ENCODE measurements at regions not wholly inside any gene's neighbourhood (a gene's known extent, or its start where the extent isn't known, plus 50 kb on each side); places are given as distances from the start of the nearest gene placed in this dataset.
A peak's percentile ranks its signal among the peaks of the same experiment; 100 is the strongest.

- TF ChIP-seq CEBPB (IDR thresholded peaks at IDR 0.05) (no peak), NFIC (IDR thresholded peaks at IDR 0.05) (no peak), RAD21 (IDR thresholded peaks at IDR 0.05; ENCODE audit: low read depth) (no peak), EP300 (IDR thresholded peaks at IDR 0.05; ENCODE audit: borderline replicate concordance) (no peak)
These were observed 156.5 kb downstream of the TFAP2A start for GRCh38 chr6:10258341-10258740.

GRCh38 chr6:10256113-10256690 is 158.7 kb downstream of the TFAP2A start:
- TF ChIP-seq CEBPB (IDR thresholded peaks at IDR 0.05) (no peak), RAD21 (IDR thresholded peaks at IDR 0.05; ENCODE audit: low read depth) (peak; percentile 33)

- TF ChIP-seq CREB1 (IDR thresholded peaks at IDR 0.05; ENCODE audit: low read depth) (no peak), CEBPB (IDR thresholded peaks at IDR 0.05) (no peak)
- TF ChIP-seq, protein P1, sequence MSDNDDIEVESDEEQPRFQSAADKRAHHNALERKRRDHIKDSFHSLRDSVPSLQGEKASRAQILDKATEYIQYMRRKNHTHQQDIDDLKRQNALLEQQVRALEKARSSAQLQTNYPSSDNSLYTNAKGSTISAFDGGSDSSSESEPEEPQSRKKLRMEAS (IDR thresholded peaks at IDR 0.05) = no peak
- TF ChIP-seq, protein P2, sequence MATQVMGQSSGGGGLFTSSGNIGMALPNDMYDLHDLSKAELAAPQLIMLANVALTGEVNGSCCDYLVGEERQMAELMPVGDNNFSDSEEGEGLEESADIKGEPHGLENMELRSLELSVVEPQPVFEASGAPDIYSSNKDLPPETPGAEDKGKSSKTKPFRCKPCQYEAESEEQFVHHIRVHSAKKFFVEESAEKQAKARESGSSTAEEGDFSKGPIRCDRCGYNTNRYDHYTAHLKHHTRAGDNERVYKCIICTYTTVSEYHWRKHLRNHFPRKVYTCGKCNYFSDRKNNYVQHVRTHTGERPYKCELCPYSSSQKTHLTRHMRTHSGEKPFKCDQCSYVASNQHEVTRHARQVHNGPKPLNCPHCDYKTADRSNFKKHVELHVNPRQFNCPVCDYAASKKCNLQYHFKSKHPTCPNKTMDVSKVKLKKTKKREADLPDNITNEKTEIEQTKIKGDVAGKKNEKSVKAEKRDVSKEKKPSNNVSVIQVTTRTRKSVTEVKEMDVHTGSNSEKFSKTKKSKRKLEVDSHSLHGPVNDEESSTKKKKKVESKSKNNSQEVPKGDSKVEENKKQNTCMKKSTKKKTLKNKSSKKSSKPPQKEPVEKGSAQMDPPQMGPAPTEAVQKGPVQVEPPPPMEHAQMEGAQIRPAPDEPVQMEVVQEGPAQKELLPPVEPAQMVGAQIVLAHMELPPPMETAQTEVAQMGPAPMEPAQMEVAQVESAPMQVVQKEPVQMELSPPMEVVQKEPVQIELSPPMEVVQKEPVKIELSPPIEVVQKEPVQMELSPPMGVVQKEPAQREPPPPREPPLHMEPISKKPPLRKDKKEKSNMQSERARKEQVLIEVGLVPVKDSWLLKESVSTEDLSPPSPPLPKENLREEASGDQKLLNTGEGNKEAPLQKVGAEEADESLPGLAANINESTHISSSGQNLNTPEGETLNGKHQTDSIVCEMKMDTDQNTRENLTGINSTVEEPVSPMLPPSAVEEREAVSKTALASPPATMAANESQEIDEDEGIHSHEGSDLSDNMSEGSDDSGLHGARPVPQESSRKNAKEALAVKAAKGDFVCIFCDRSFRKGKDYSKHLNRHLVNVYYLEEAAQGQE (IDR thresholded peaks at IDR 0.05; ENCODE audit: low read depth) = no peak
These were observed 164.1 kb downstream of the TFAP2A start for GRCh38 chr6:10250655-10251220.

GRCh38 chr6:10248378-10248843 is 166.5 kb downstream of the TFAP2A start:
- TF ChIP-seq, protein P1 (IDR thresholded peaks at IDR 0.05) = no peak
- TF ChIP-seq TAF1 (IDR thresholded peaks at IDR 0.05; ENCODE audit: low read depth) (no peak), RAD21 (IDR thresholded peaks at IDR 0.05; ENCODE audit: low read depth) (no peak), TCF12 (IDR thresholded peaks at IDR 0.05; ENCODE audit: low read depth) (no peak), ZBTB7A (IDR thresholded peaks at IDR 0.05; ENCODE audit: low read depth) (no peak), NFIC (IDR thresholded peaks at IDR 0.05) (no peak), EGR1 (IDR thresholded peaks at IDR 0.05) (no peak), CREB1 (IDR thresholded peaks at IDR 0.05; ENCODE audit: low read depth) (no peak), YY1 (IDR thresholded peaks at IDR 0.05; ENCODE audit: low read depth) (no peak), CEBPB (IDR thresholded peaks at IDR 0.05) (no peak), EP300 (IDR thresholded peaks at IDR 0.05; ENCODE audit: borderline replicate concordance) (no peak), TEAD4 (IDR thresholded peaks at IDR 0.05) (no peak), FOXM1 (IDR thresholded peaks at IDR 0.05; ENCODE audit: borderline replicate concordance, low read depth) (no peak), USF1 (IDR thresholded peaks at IDR 0.05) (no peak)
- TF ChIP-seq, protein P2 (IDR thresholded peaks at IDR 0.05; ENCODE audit: low read depth) = no peak

DNA sequence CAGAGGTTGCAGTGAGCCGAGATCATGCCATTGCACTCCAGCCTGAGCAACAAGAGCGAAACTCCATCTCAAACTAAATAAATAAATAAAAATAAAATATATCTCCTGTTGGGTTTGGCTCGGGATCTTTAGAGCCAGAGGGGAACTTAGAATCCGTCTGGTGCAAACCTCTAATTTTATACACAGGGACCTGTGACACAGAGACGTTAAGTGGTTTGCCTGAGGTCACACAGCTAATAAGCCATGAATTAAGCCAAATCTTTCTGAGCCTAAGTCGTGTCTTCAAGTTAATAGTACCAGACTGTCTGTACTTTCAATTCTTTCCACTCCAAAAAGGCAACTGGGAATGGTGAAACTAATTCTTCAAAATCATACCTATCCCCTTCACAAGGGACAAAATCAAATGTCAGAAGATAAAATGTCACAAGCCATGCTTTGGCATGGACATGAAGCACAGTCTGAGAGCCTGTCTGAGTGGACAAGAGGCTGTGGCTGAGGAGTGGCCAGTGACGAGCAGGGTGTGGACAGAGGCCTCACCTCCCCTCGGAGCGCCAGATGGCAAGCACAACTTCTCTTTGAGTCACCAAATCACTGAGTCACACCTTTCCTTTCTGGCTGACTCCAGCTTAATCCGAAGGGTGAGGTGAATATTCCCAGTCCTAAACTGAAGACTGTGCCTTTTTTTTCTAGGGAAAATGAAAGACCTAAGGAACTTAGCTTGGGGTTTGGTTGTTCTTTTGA is 177.4 kb downstream of the TFAP2A start:
- TF ChIP-seq NFIC (IDR thresholded peaks at IDR 0.05) (no peak), FOXM1 (IDR thresholded peaks at IDR 0.05; ENCODE audit: borderline replicate concordance, low read depth) (no peak), ZBTB7A (IDR thresholded peaks at IDR 0.05; ENCODE audit: low read depth) (no peak), RAD21 (IDR thresholded peaks at IDR 0.05; ENCODE audit: low read depth) (no peak), USF1 (IDR thresholded peaks at IDR 0.05) (no peak)

GRCh38 chr6:10235344-10235743 is 179.5 kb downstream of the TFAP2A start:
- TF ChIP-seq RAD21 (IDR thresholded peaks at IDR 0.05; ENCODE audit: low read depth) (no peak), FOXM1 (IDR thresholded peaks at IDR 0.05; ENCODE audit: borderline replicate concordance, low read depth) (no peak), TAF1 (IDR thresholded peaks at IDR 0.05; ENCODE audit: low read depth) (no peak), ZBTB7A (IDR thresholded peaks at IDR 0.05; ENCODE audit: low read depth) (no peak), USF1 (IDR thresholded peaks at IDR 0.05) (no peak), CEBPB (IDR thresholded peaks at IDR 0.05) (no peak), TEAD4 (IDR thresholded peaks at IDR 0.05) (no peak), CREB1 (IDR thresholded peaks at IDR 0.05; ENCODE audit: low read depth) (no peak)
- TF ChIP-seq, protein P2 (IDR thresholded peaks at IDR 0.05; ENCODE audit: low read depth) = no peak
- TF ChIP-seq, protein P1 (IDR thresholded peaks at IDR 0.05) = no peak

Data from Ishikawa (cell line).